Smooth muscle cell (in vitro differentiated cells): ENCODE measurements at regions not wholly inside any gene's neighbourhood (a gene's known extent, or its start where the extent isn't known, plus 50 kb on each side); places are given as distances from the start of the nearest gene placed in this dataset.
"Not testable (repeated sequence)": the region's sequence is repeated elsewhere in the genome, so short reads cannot be mapped to it uniquely, and the experiment has no call there.

Experiments used
- DNase-seq: peaks from one replicate; lab custom pipeline; 2025; ENCODE audit not compliant: unreplicated experiment; lab: John Stamatoyannopoulos, UW
- H2AFZ ChIP-seq: fragments of 200-600 bp; sonication (generic); 2 replicates; pipeline ENCODE4 v1.6.0; 2016; ENCODE audit warnings: antibody characterized with exemption, low read depth, mild to moderate bottlenecking
- H3F3A ChIP-seq: fragments of 200-600 bp; sonication (generic); 2 replicates; pipeline ENCODE4 v1.6.0; 2017; ENCODE audit warnings: antibody characterized with exemption, low read depth
- H3K27ac ChIP-seq: fragments of 200-600 bp; sonication (generic); 2 replicates; pipeline ENCODE4 v1.5.1; 2016; ENCODE audit warnings: low read depth, mild to moderate bottlenecking
- H3K27me3 ChIP-seq: fragments of 200-600 bp; sonication (generic); 2 replicates; pipeline ENCODE4 v1.6.1; 2016; ENCODE audit warnings: low read depth, mild to moderate bottlenecking
- H3K36me3 ChIP-seq: fragments of 200-600 bp; sonication (generic); 2 replicates; pipeline ENCODE4 v1.5.1; 2016; ENCODE audit warnings: low read depth
- H3K4me1 ChIP-seq: fragments of 200-600 bp; sonication (generic); 2 replicates; pipeline ENCODE4 v1.5.1; 2016; ENCODE audit warnings: low read depth
- H3K4me2 ChIP-seq: fragments of 200-600 bp; sonication (generic); 2 replicates; pipeline ENCODE4 v1.6.0; 2016; ENCODE audit warnings: mild to moderate bottlenecking
- H3K4me3 ChIP-seq: fragments of 200-600 bp; sonication (generic); 2 replicates; pipeline ENCODE4 v1.5.1; 2016; ENCODE audit warnings: mild to moderate bottlenecking
- H3K79me2 ChIP-seq: fragments of 200-600 bp; sonication (generic); 2 replicates; pipeline ENCODE4 v1.6.0; 2016; ENCODE audit warnings: low read depth, mild to moderate bottlenecking
- H3K9ac ChIP-seq: fragments of 200-600 bp; sonication (generic); 2 replicates; pipeline ENCODE4 v1.6.0; 2016; ENCODE audit warnings: low read depth
- H3K9me3 ChIP-seq: fragments of 200-600 bp; sonication (generic); replicated peaks from 2 replicates; pipeline ENCODE4 v1.5.1; 2016; ENCODE audit warnings: low read depth
- H4K20me1 ChIP-seq: fragments of 200-600 bp; sonication (generic); 2 replicates; pipeline ENCODE4 v1.6.0; 2016; ENCODE audit warnings: low read depth
- WGBS: methylation state at CpG from one replicate; pipeline ENCODE4 v1.1.7; 2016; ENCODE audit warnings: low lambda C conversion rate; 5-methylcytosine and 5-hydroxymethylcytosine counted together
- TF ChIP-seq, protein P1 (sequence below): fragments of 200-600 bp; sonication (generic); IDR thresholded peaks from 2 replicates; pipeline ENCODE4 v1.5.1; 2017; ENCODE audit warnings: borderline replicate concordance, mild to moderate bottlenecking, antibody characterized with exemption; ENCODE audit not compliant: insufficient read depth, poor library complexity, severe bottlenecking

DNA sequence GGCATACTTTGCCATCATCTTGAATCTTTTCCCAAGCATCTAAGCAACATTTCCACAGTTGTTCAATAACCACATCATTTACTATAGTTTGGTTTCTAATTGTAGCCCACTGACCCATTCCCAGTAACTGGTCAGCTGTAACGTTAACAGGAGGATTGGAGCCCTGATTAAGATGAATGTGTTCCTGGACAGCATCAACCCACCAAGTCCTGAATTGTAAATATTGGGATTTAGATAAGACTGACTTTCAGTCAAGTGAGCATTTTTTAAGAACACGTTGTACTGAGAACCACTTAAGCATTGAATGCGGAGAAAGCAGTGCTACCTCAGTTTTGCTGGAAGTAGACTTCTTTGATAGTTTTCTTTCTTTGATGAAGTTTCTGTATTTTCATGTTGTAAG, 53.3 kb upstream of the ARL4D start:
- not testable (repeated sequence) for H3K27ac ChIP-seq, H3K27me3 ChIP-seq, H3K36me3 ChIP-seq, H2AFZ ChIP-seq, DNase-seq, H4K20me1 ChIP-seq, H3K4me2 ChIP-seq, H3K9ac ChIP-seq, H3K4me1 ChIP-seq, H3F3A ChIP-seq, H3K4me3 ChIP-seq, H3K79me2 ChIP-seq
- 19% methylated on average over 3 of the region's 3 CpGs for WGBS
- H3K9me3 ChIP-seq = peaks cover 22% of the 10 kb centered on the region

DNA sequence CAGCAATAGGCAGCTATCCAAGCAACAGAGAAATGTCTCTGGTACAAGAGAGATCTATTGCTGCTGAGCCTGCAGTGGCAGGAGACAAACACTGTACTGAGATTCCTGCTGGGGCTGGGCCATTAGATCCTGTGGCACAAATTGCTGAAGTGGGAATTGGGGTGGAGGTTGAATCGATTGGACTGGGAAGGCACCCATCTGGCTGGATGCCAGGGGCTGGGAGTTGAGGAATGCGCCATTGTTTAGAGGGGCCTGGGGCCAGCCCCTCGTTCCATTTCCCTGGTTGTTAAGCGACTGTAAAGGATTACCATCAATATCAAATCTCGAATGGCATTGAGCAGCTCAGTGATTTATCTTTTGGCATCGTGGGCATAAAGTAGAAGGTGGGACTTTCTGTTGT, 54.1 kb upstream of the ARL4D start:
- TF ChIP-seq, protein P1, sequence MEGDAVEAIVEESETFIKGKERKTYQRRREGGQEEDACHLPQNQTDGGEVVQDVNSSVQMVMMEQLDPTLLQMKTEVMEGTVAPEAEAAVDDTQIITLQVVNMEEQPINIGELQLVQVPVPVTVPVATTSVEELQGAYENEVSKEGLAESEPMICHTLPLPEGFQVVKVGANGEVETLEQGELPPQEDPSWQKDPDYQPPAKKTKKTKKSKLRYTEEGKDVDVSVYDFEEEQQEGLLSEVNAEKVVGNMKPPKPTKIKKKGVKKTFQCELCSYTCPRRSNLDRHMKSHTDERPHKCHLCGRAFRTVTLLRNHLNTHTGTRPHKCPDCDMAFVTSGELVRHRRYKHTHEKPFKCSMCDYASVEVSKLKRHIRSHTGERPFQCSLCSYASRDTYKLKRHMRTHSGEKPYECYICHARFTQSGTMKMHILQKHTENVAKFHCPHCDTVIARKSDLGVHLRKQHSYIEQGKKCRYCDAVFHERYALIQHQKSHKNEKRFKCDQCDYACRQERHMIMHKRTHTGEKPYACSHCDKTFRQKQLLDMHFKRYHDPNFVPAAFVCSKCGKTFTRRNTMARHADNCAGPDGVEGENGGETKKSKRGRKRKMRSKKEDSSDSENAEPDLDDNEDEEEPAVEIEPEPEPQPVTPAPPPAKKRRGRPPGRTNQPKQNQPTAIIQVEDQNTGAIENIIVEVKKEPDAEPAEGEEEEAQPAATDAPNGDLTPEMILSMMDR = no peak

DNA sequence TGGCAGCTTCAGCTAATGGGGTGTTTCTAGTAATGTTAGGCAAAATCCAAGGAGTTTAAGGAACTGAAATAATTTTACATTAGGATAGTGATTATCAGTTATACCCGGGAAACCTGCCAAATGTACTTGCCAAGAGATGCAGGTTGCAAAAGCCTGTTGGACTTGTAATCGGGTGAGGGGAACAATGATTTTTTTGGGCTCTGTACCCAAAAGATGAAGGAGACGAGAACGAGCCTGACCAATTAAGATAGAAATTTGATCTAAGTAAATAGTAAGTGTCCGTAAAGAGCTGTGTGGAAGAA, 56.3 kb upstream of the ARL4D start:
- Histone ChIP-seq H2AFZ (no peak overlapping the region), H3K4me3 (no peak overlapping the region), H3K79me2 (no peaks in the 10 kb centered on the region), H3K27me3 (no peaks in the 10 kb centered on the region), H3K36me3 (no peaks in the 10 kb centered on the region), H3K4me2 (no peak overlapping the region), H3K4me1 (no peaks in the 10 kb centered on the region), H3K27ac (no peak overlapping the region), H3F3A (peaks cover 6% of the 10 kb centered on the region), H3K9ac (no peak overlapping the region), H3K9me3 (no peaks in the 10 kb centered on the region), H4K20me1 (no peaks in the 10 kb centered on the region)
- TF ChIP-seq, protein P1 = no peak
- 87% methylated on average over 5 of the region's 5 CpGs for WGBS
- DNase-seq = no peak

More for the DNA sequence above, 54.1 kb upstream of the ARL4D start:
- DNase-seq = no peak
- peaks cover 19% of the 10 kb centered on the region for H3K9me3 ChIP-seq
- H3K4me2 ChIP-seq = no peak overlapping the region
- no peaks in the 10 kb centered on the region for H3K79me2 ChIP-seq
- WGBS = 78% methylated on average over 6 of the region's 6 CpGs
- H3K27ac ChIP-seq = no peak overlapping the region
- H4K20me1 ChIP-seq = no peaks in the 10 kb centered on the region
- no peak overlapping the region for H3K4me3 ChIP-seq
- H3K4me1 ChIP-seq = no peaks in the 10 kb centered on the region
- H3F3A ChIP-seq = peaks cover 6% of the 10 kb centered on the region
- H2AFZ ChIP-seq = no peak overlapping the region
- no peak overlapping the region for H3K9ac ChIP-seq
- H3K27me3 ChIP-seq = no peaks in the 10 kb centered on the region
- peaks cover 5% of the 10 kb centered on the region for H3K36me3 ChIP-seq

DNA sequence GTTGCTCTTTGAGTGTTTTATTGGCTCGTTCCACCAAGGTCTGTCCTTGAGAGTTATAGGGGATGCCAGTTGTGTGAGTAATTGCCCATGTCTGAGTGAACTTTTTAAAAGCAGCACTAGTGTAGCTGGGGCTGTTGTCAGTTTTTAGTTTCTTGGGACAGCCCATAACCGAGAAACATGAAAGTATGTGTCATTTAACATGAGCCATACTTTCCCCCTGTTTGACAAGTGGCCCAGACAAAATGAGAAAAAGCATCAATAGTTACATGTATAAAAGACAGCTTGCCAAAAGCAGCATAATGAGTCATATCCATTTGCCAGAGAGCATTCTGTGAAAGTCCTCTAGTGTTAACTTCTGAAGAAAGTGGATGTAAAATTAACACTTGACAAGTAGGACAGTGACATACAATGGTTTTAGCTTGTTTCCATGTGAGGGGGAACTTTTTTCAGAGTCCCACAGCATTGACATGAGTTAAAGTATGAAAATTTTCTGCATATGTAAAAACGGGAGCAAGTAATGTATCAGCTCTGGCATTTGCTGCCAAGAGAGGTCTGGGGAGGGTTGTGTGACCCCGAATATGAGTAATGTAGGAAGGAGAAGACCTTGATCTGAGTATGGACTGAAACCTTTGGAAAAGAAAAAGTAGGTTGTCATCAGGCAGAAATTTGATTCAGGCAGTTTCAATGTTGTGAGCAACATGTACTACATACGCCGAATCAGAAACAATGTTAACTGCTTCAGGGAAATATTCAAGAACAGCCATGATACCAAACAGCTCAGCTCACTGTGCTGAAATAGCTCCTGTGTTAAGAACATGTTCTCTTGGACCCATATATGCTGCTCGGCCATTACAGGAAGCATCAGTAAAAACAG, 56.8 kb upstream of the ARL4D start:
- Histone ChIP-seq H3K9me3 (no peaks in the 10 kb centered on the region), H3K4me3 (no peak overlapping the region), H3K27me3 (no peaks in the 10 kb centered on the region), H3K9ac (no peak overlapping the region), H3K27ac (peak overlapping the region; percentile 36), H4K20me1 (no peaks in the 10 kb centered on the region), H3F3A (peaks cover 6% of the 10 kb centered on the region), H3K4me1 (no peaks in the 10 kb centered on the region), H3K4me2 (no peak overlapping the region), H3K79me2 (no peaks in the 10 kb centered on the region), H3K36me3 (no peaks in the 10 kb centered on the region), H2AFZ (no peak overlapping the region)
- TF ChIP-seq, protein P1 = no peak
- WGBS = 54% methylated on average over 7 of the region's 7 CpGs
- DNase-seq = no peak
